GM12878 (cell line): ENCODE measurements at regions not wholly inside any gene's neighbourhood (a gene's known extent, or its start where the extent isn't known, plus 50 kb on each side); places are given as distances from the start of the nearest gene placed in this dataset.

Experiments used
- ATF3 ChIP-seq: IDR thresholded peaks from 2 replicates; pipeline ENCODE4 v1.6.1; 2011; ENCODE audit warnings: low read depth, mild to moderate bottlenecking, low read length, moderate library complexity, borderline replicate concordance; ENCODE audit errors: extremely low read depth
- CEBPB ChIP-seq, 2 experiments: fragments of 150-350 bp in 1 of 2; IDR thresholded peaks; 2 replicates each; pipeline ENCODE4 v1.6.1; 2012 to 2014; ENCODE audit warnings: low read depth in 2 of 2, low read length in 2 of 2, borderline replicate concordance in 1 of 2, inconsistent platforms in 1 of 2
- CTCF ChIP-seq, 3 experiments: IDR thresholded peaks in 2 of 3; conservative IDR thresholded peaks in 1 of 3; 2 replicates each; pipeline ENCODE4 v1.5.1; 2011; ENCODE audit warnings: low read depth in 3 of 3, low read length in 3 of 3, mild to moderate bottlenecking in 3 of 3, control low read depth in 2 of 3, moderate library complexity in 2 of 3, inconsistent platforms in 1 of 3, mixed read lengths in 1 of 3; ENCODE audit not compliant: control insufficient read depth in 2 of 3, insufficient read depth in 1 of 3; ENCODE audit errors: extremely low read depth in 1 of 3
- EZH2 ChIP-seq: IDR thresholded peaks from 2 replicates; pipeline ENCODE4 v1.6.1; 2012; ENCODE audit warnings: low read depth, mild to moderate bottlenecking, control low read depth, inconsistent platforms, low read length, borderline replicate concordance; ENCODE audit not compliant: control insufficient read depth
- IKZF1 ChIP-seq: fragments of 450-650 bp; conservative IDR thresholded peaks from 2 replicates; pipeline ENCODE4 v1.6.1; 2017; ENCODE audit warnings: antibody characterized with exemption, mild to moderate bottlenecking
- POLR2A ChIP-seq: IDR thresholded peaks from 2 replicates; pipeline ENCODE4 v1.6.1; 2011; ENCODE audit warnings: low read depth, mild to moderate bottlenecking, low read length
- SUPT20H ChIP-seq: IDR thresholded peaks from 2 replicates; pipeline ENCODE4 v1.6.1; 2011; ENCODE audit warnings: low read depth, mild to moderate bottlenecking, low read length, moderate library complexity, borderline replicate concordance; ENCODE audit not compliant: control insufficient read depth
- SUZ12 ChIP-seq: fragments of 200-600 bp; sonication (generic); IDR thresholded peaks from one replicate; pipeline ENCODE4 v1.6.1; 2018; ENCODE audit warnings: antibody characterized with exemption, mild to moderate bottlenecking; ENCODE audit not compliant: unreplicated experiment
- ZNF274 ChIP-seq: IDR thresholded peaks from one replicate; pipeline ENCODE4 v1.8.0; 2011; ENCODE audit not compliant: insufficient read length, insufficient read depth

GRCh38 chr22:49395617-49396016 lies 432.1 kb downstream of the BRD1 start:
- TF ChIP-seq ATF3 (no peak), CTCF (IDR thresholded peaks at IDR 0.05 in 2 of 3, conservative IDR thresholded peaks at IDR 0.05 in 1 of 3; ENCODE audit: control insufficient read depth in 2 of 3, extremely low read depth in 1 of 3, insufficient read depth in 1 of 3, low read depth in 3 of 3, low read length in 3 of 3) (no peak), POLR2A (no peak), EZH2 (no peak), SUZ12 (no peak), ZNF274 (no peak), SUPT20H (no peak), CEBPB (IDR thresholded peaks at IDR 0.05; ENCODE audit: borderline replicate concordance in 1 of 2, low read depth in 2 of 2, low read length in 2 of 2) (no peak), IKZF1 (no peak)
